Activated naive CD4-positive, alpha-beta T cell treated with anti-CD3 and anti-CD28 coated beads, Interleukin-2, amount 10 ng/mL, durations not matched to agents 7 days and 5 days (primary cell): ENCODE measurements at regions not wholly inside any gene's neighbourhood (a gene's known extent, or its start where the extent isn't known, plus 50 kb on each side); places are given as distances from the start of the nearest gene placed in this dataset.

Source experiments
- CTCF ChIA-PET: fragments of 350-600 bp; sonication (Branson Sonifier 250); formaldehyde crosslinking; loops from one replicate; lab custom pipeline; 2021; ENCODE audit warnings: antibody characterized with exemption; lab: Charles Lee
- DNase-seq: peaks from one replicate; pipeline ENCODE4 v3.0.0-alpha.2; 2020
- H3K27ac Mint-ChIP-seq: one replicate; pipeline ENCODE4 v1.8.0; 2021; ENCODE audit warnings: mild to moderate bottlenecking, moderate library complexity, mixed read lengths
- H3K27me3 Mint-ChIP-seq: one replicate; pipeline ENCODE4 v1.8.0; 2021; ENCODE audit warnings: mild to moderate bottlenecking, mixed read lengths
- H3K36me3 Mint-ChIP-seq: one replicate; pipeline ENCODE4 v1.8.0; 2021; ENCODE audit warnings: mixed read lengths
- H3K4me1 Mint-ChIP-seq: one replicate; pipeline ENCODE4 v1.8.0; 2021; ENCODE audit warnings: mixed read lengths
- H3K4me3 Mint-ChIP-seq: one replicate; pipeline ENCODE4 v1.8.0; 2021; ENCODE audit warnings: mild to moderate bottlenecking, moderate library complexity, mixed read lengths
- H3K9me3 Mint-ChIP-seq: one replicate; pipeline ENCODE4 v1.8.0; 2021; ENCODE audit warnings: mixed read lengths

GRCh38 chr16:48447940-48448536 is 62.8 kb upstream of the SIAH1 start:
- H3K27ac Mint-ChIP-seq: no peak overlapping the region

DNA sequence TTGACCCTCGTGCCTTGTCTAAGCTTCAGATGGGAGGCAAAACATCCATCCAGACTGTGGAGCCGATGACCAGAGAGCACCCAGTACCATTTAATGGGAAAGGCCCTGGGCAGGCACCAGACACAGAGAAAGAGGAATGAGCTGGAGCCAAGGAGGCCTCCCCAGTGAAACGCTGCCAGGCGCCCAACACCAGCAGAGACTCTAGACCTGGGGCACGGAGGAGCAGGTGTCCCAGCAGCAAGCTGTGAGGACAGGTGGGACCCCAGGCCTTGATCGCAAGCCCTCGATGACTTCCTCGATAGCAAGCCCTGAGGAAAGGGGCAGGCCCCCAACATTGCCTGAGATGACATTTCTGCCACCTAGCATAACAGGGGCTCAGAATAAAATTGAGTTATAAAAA is 62.2 kb upstream of the SIAH1 start:
- H3K9me3 Mint-ChIP-seq: no peaks in the 10 kb centered on the region
- H3K4me3 Mint-ChIP-seq: no peak overlapping the region
- H3K36me3 Mint-ChIP-seq: no peaks in the 10 kb centered on the region
- DNase-seq: no peak
- H3K4me1 Mint-ChIP-seq: no peaks in the 10 kb centered on the region
- H3K27ac Mint-ChIP-seq: no peak overlapping the region
- H3K27me3 Mint-ChIP-seq: peaks cover 1% of the 10 kb centered on the region
- CTCF ChIA-PET: interaction anchor here (1.6 kb wide), 1 partner anchor 176 kb away, joined by 3 read pairs; no protein-coding TSS in a partner anchor

More at GRCh38 chr16:48447940-48448536, 62.8 kb upstream of the SIAH1 start:
- Mint-ChIP-seq H3K9me3 (no peaks in the 10 kb centered on the region), H3K36me3 (no peaks in the 10 kb centered on the region), H3K4me3 (no peak overlapping the region), H3K27me3 (no peaks in the 10 kb centered on the region), H3K4me1 (no peaks in the 10 kb centered on the region)
- CTCF ChIA-PET: interaction anchor here (1.6 kb wide), 1 partner anchor 175 kb away, joined by 3 read pairs; no protein-coding TSS in a partner anchor
- no peak for DNase-seq

GRCh38 chr16:48446534-48446920 is 61.3 kb upstream of the SIAH1 start:
- peaks cover 7% of the 10 kb centered on the region for H3K27me3 Mint-ChIP-seq
- no peak overlapping the region for H3K4me3 Mint-ChIP-seq
- H3K27ac Mint-ChIP-seq: no peak overlapping the region
- no peaks in the 10 kb centered on the region for H3K4me1 Mint-ChIP-seq
- CTCF ChIA-PET: interaction anchor here (1.6 kb wide), 1 partner anchor 177 kb away, joined by 3 read pairs; no protein-coding TSS in a partner anchor
- H3K9me3 Mint-ChIP-seq: no peaks in the 10 kb centered on the region
- DNase-seq: no peak
- no peaks in the 10 kb centered on the region for H3K36me3 Mint-ChIP-seq

GRCh38 chr16:48445782-48446533 is 60.7 kb upstream of the SIAH1 start:
- H3K4me3 Mint-ChIP-seq: no peak overlapping the region
- H3K36me3 Mint-ChIP-seq: no peaks in the 10 kb centered on the region
- H3K9me3 Mint-ChIP-seq: no peaks in the 10 kb centered on the region
- peaks cover 13% of the 10 kb centered on the region for H3K27me3 Mint-ChIP-seq
- DNase-seq: no peak
- CTCF ChIA-PET: interaction anchor here (1.6 kb wide), 1 partner anchor 178 kb away, joined by 3 read pairs; no protein-coding TSS in a partner anchor
- no peaks in the 10 kb centered on the region for H3K4me1 Mint-ChIP-seq
- no peak overlapping the region for H3K27ac Mint-ChIP-seq

- no peak for DNase-seq
- H3K36me3 Mint-ChIP-seq: no peaks in the 10 kb centered on the region
- H3K4me1 Mint-ChIP-seq: no peaks in the 10 kb centered on the region
- H3K27me3 Mint-ChIP-seq: peaks cover 13% of the 10 kb centered on the region
- H3K9me3 Mint-ChIP-seq: no peaks in the 10 kb centered on the region
- CTCF ChIA-PET: no interaction called here
- H3K27ac Mint-ChIP-seq: no peak overlapping the region
- no peak overlapping the region for H3K4me3 Mint-ChIP-seq
Measured at GRCh38 chr16:48444574-48444973, 59.4 kb upstream of the SIAH1 start.

DNA sequence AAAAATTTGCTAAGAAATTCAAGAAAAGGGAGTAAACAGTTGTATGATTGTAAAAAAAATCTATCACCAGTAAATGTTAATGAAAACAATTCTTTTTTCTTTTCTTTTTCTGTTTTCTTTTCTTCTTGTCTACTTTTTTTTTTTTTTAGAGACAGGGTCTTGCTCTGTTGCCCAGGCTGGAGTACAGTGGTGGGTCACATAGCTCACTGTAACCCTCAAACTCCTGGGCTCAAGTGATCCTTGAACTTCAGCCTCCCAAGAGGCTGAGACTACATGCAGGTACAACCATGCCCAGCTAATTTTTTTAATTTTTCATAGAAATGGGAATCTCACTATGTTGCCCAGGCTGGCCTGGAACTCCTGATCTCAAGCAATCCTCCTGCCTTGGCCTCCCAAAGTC is 57.2 kb upstream of the SIAH1 start:
- Mint-ChIP-seq H3K27me3 (peaks cover 18% of the 10 kb centered on the region), H3K36me3 (no peaks in the 10 kb centered on the region), H3K27ac (no peak overlapping the region), H3K4me1 (no peaks in the 10 kb centered on the region), H3K9me3 (no peaks in the 10 kb centered on the region), H3K4me3 (no peak overlapping the region)
- DNase-seq: no peak
- CTCF ChIA-PET: no interaction called here

DNA sequence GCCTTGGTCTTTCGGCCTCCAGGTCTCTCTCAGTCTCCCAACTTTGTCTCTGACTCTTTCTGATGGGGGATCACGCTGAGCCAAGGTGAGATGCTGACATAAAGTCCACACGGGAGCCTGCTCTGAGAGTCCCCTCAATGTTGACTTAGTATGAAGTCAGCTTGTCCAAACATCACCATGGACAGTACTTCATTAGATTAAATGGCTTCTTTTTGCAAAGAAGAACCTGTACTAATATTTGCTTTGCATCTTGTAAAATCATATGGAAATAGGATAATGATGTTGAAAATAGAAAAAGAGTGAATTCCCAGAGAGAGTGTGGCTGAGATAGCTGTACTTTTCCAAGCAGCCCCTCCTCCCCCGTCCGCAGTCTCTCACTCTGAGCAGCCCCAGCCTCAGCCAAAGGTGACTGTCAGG is 56.7 kb upstream of the SIAH1 start:
- peaks cover 23% of the 10 kb centered on the region for H3K27me3 Mint-ChIP-seq
- no peaks in the 10 kb centered on the region for H3K9me3 Mint-ChIP-seq
- no peaks in the 10 kb centered on the region for H3K36me3 Mint-ChIP-seq
- CTCF ChIA-PET: no interaction called here
- no peaks in the 10 kb centered on the region for H3K4me1 Mint-ChIP-seq
- H3K27ac Mint-ChIP-seq: no peak overlapping the region
- no peak overlapping the region for H3K4me3 Mint-ChIP-seq
- DNase-seq: no peak

DNA sequence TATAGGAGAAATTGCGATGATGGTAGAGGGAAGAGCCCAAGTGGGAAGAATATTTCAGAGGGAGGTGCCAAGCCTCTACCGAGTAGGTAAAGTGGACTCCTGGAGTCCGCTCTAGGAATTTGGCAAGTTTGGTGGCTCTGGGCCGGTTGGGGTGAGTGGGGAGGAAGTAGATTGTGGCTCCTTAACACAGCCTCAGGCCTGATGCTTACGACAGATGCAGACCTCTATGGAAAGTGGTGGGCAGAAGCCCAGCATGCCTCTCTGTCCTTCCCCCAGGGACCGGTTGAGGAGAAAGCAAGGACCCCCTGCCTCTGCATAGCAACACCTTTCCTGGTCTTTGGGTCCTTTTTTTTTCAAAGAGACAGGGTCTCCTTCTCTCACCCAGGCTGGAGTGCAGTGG is 55.9 kb upstream of the SIAH1 start:
- CTCF ChIA-PET: no interaction called here
- no peak overlapping the region for H3K4me3 Mint-ChIP-seq
- H3K27ac Mint-ChIP-seq: no peak overlapping the region
- no peaks in the 10 kb centered on the region for H3K4me1 Mint-ChIP-seq
- no peaks in the 10 kb centered on the region for H3K9me3 Mint-ChIP-seq
- no peak for DNase-seq
- no peaks in the 10 kb centered on the region for H3K36me3 Mint-ChIP-seq
- H3K27me3 Mint-ChIP-seq: peaks cover 24% of the 10 kb centered on the region

GRCh38 chr16:48438414-48438813 is 53.2 kb upstream of the SIAH1 start:
- Mint-ChIP-seq H3K27ac (no peak overlapping the region), H3K4me3 (no peak overlapping the region), H3K36me3 (no peaks in the 10 kb centered on the region), H3K9me3 (no peaks in the 10 kb centered on the region), H3K27me3 (peaks cover 24% of the 10 kb centered on the region), H3K4me1 (peaks cover 13% of the 10 kb centered on the region)
- CTCF ChIA-PET: no interaction called here
- DNase-seq: no peak

DNA sequence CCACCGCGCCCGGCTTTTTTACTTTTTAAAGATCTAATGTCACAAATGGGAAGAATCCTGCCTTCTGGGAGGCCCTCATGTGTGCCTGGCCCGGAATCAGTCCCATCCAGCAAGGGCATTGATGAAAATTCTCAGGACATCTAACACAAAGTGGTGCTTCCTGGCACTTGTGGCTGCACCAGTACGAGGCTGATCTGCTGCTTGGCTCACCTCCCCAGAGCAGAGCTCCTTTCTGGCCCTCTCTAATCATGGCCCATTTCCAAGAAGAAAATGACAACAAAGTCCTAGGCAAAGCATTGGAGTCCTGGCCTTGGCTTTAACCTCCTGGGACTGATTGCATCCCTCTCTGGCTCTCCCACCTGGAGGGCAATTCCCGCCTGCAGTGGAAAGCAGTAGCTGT is 50.7 kb upstream of the SIAH1 start:
- Mint-ChIP-seq H3K36me3 (no peaks in the 10 kb centered on the region), H3K9me3 (no peaks in the 10 kb centered on the region), H3K27ac (no peak overlapping the region), H3K27me3 (peaks cover 11% of the 10 kb centered on the region), H3K4me3 (no peak overlapping the region), H3K4me1 (peaks cover 18% of the 10 kb centered on the region)
- no peak for DNase-seq
- CTCF ChIA-PET: interaction anchor here (1.5 kb wide), 1 partner anchor 187 kb away, joined by 4 read pairs; no protein-coding TSS in a partner anchor

GRCh38 chr16:48435318-48435680 is 50.1 kb upstream of the SIAH1 start:
- CTCF ChIA-PET: no interaction called here
- Mint-ChIP-seq H3K36me3 (no peaks in the 10 kb centered on the region), H3K4me3 (no peak overlapping the region), H3K27ac (no peak overlapping the region), H3K4me1 (peaks cover 18% of the 10 kb centered on the region), H3K27me3 (peaks cover 11% of the 10 kb centered on the region), H3K9me3 (no peaks in the 10 kb centered on the region)
- no peak for DNase-seq
